ENCODE measurements at regions not wholly inside any gene's neighbourhood (a gene's known extent, or its start where the extent isn't known, plus 50 kb on each side); places are given as distances from the start of the nearest gene placed in this dataset.

GRCh38 chr2:88283886-88284592 lies 113.9 kb downstream of the THNSL2 start:
- DNase-seq (ENCODE audit: low read depth in 3 of 3, low spot score in 2 of 3), result no peak

- no peak for DNase-seq (ENCODE audit: low read depth in 3 of 3, low spot score in 2 of 3)
Observed at GRCh38 chr2:88281302-88282217, 111.4 kb downstream of the THNSL2 start.

- DNase-seq (ENCODE audit: low read depth in 3 of 3, low spot score in 2 of 3), result no peak
Observed at GRCh38 chr2:88269836-88270235, 99.7 kb downstream of the THNSL2 start.

GRCh38 chr2:88265352-88266303 lies 95.5 kb downstream of the THNSL2 start:
- no peak for DNase-seq (ENCODE audit: low read depth in 3 of 3, low spot score in 2 of 3)

- no peak for DNase-seq (ENCODE audit: low read depth in 3 of 3, low spot score in 2 of 3)
Observed at GRCh38 chr2:88263861-88264260, 93.7 kb downstream of the THNSL2 start.

- DNase-seq (ENCODE audit: low read depth in 3 of 3, low spot score in 2 of 3), result no peak
Observed at GRCh38 chr2:88261725-88262124, 91.6 kb downstream of the THNSL2 start.

- DNase-seq (ENCODE audit: low read depth in 3 of 3, low spot score in 2 of 3), result no peak
Observed at GRCh38 chr2:88258208-88258607, 88.1 kb downstream of the THNSL2 start.

GRCh38 chr2:88254437-88255091 lies 84.4 kb downstream of the THNSL2 start:
- DNase-seq (ENCODE audit: low read depth in 3 of 3, low spot score in 2 of 3), result no peak

- DNase-seq (ENCODE audit: low read depth in 3 of 3, low spot score in 2 of 3), result no peak
Observed at GRCh38 chr2:88253997-88254396, 83.9 kb downstream of the THNSL2 start.

- no peak for DNase-seq (ENCODE audit: low read depth in 3 of 3, low spot score in 2 of 3)
Observed at GRCh38 chr2:88253375-88253774, 83.2 kb downstream of the THNSL2 start.

GRCh38 chr2:88252646-88253045 lies 82.5 kb downstream of the THNSL2 start:
- no peak for DNase-seq (ENCODE audit: low read depth in 3 of 3, low spot score in 2 of 3)

GRCh38 chr2:88252111-88252510 lies 82.0 kb downstream of the THNSL2 start:
- DNase-seq (ENCODE audit: low read depth in 3 of 3, low spot score in 2 of 3), result no peak

- DNase-seq (ENCODE audit: low read depth in 3 of 3, low spot score in 2 of 3), result no peak
Observed at GRCh38 chr2:88250404-88250803, 80.3 kb downstream of the THNSL2 start.

GRCh38 chr2:88248280-88248828 lies 78.2 kb downstream of the THNSL2 start:
- no peak for DNase-seq (ENCODE audit: low read depth in 3 of 3, low spot score in 2 of 3)

- no peak for DNase-seq (ENCODE audit: low read depth in 3 of 3, low spot score in 2 of 3)
Observed at GRCh38 chr2:88247531-88247930, 77.4 kb downstream of the THNSL2 start.

GRCh38 chr2:88245109-88245508 lies 75.0 kb downstream of the THNSL2 start:
- no peak for DNase-seq (ENCODE audit: low read depth in 3 of 3, low spot score in 2 of 3)

- no peak for DNase-seq (ENCODE audit: low read depth in 3 of 3, low spot score in 2 of 3)
Observed at GRCh38 chr2:88239781-88240180, 69.6 kb downstream of the THNSL2 start.

GRCh38 chr2:88236666-88237065 lies 66.5 kb downstream of the THNSL2 start:
- no peak for DNase-seq (ENCODE audit: low read depth in 3 of 3, low spot score in 2 of 3)
